ENCODE measurements at regions not wholly inside any gene's neighbourhood (a gene's known extent, or its start where the extent isn't known, plus 50 kb on each side); places are given as distances from the start of the nearest gene placed in this dataset.
"Not testable (repeated sequence)": the region's sequence is repeated elsewhere in the genome, so short reads cannot be mapped to it uniquely, and the experiment has no call there.

- Histone ChIP-seq H3K4me3 (no peak overlapping the region), H3K4me1 (no peaks in the 10 kb centered on the region), H3K9ac (ENCODE audit: low read depth in 2 of 2, low read length in 2 of 2) (no peak overlapping the region), H3K27ac (no peak overlapping the region), H3K9me3 (no peaks in the 10 kb centered on the region), H3K27me3 (no peaks in the 10 kb centered on the region), H3K36me3 (no peaks in the 10 kb centered on the region)
- intact Hi-C loops (cut with DNase I): no loop called here
- TF ChIP-seq CTCF (IDR thresholded peaks at IDR 0.05): no peak
- DNase-seq: no peak
These were observed 373.3 kb upstream of the EDIL3 start for GRCh38 chr5:84758008-84758407.

GRCh38 chr5:84752780-84753179 lies 368.1 kb upstream of the EDIL3 start:
- Histone ChIP-seq H3K9me3 (no peaks in the 10 kb centered on the region), H3K4me3 (no peak overlapping the region), H3K36me3 (no peaks in the 10 kb centered on the region), H3K27me3 (no peaks in the 10 kb centered on the region), H3K9ac (ENCODE audit: low read depth in 2 of 2, low read length in 2 of 2) (no peak overlapping the region), H3K4me1 (no peaks in the 10 kb centered on the region), H3K27ac (no peak overlapping the region)
- intact Hi-C loops (cut with DNase I): no loop called here
- DNase-seq: no peak
- no peak for TF ChIP-seq CTCF (IDR thresholded peaks at IDR 0.05)

GRCh38 chr5:84748313-84748712 lies 363.6 kb upstream of the EDIL3 start:
- H3K4me1 ChIP-seq: no peaks in the 10 kb centered on the region
- H3K27ac ChIP-seq: no peak overlapping the region
- no peak for DNase-seq
- intact Hi-C loops (cut with DNase I): no loop called here
- no peaks in the 10 kb centered on the region for H3K27me3 ChIP-seq
- H3K36me3 ChIP-seq: no peaks in the 10 kb centered on the region
- no peaks in the 10 kb centered on the region for H3K9me3 ChIP-seq
- H3K4me3 ChIP-seq: no peak overlapping the region
- H3K9ac ChIP-seq (ENCODE audit: low read depth in 2 of 2, low read length in 2 of 2): no peak overlapping the region
- no peak for TF ChIP-seq CTCF (IDR thresholded peaks at IDR 0.05)

- H3K27me3 ChIP-seq; intact Hi-C loops (cut with DNase I); H3K9me3 ChIP-seq; H3K9ac ChIP-seq (ENCODE audit: low read depth in 2 of 2, low read length in 2 of 2); DNase-seq; H3K27ac ChIP-seq; H3K4me1 ChIP-seq; H3K36me3 ChIP-seq; H3K4me3 ChIP-seq: not testable (repeated sequence)
These were observed 361.6 kb upstream of the EDIL3 start for GRCh38 chr5:84746280-84746679.

GRCh38 chr5:84741056-84741455 lies 356.4 kb upstream of the EDIL3 start:
- intact Hi-C loops (cut with DNase I): no loop called here
- H3K4me3 ChIP-seq: no peak overlapping the region
- no peaks in the 10 kb centered on the region for H3K36me3 ChIP-seq
- no peaks in the 10 kb centered on the region for H3K4me1 ChIP-seq
- no peak overlapping the region for H3K27ac ChIP-seq
- TF ChIP-seq CTCF (IDR thresholded peaks at IDR 0.05): no peak
- H3K9me3 ChIP-seq: no peaks in the 10 kb centered on the region
- H3K9ac ChIP-seq (ENCODE audit: low read depth in 2 of 2, low read length in 2 of 2): no peak overlapping the region
- no peaks in the 10 kb centered on the region for H3K27me3 ChIP-seq
- DNase-seq: no peak

GRCh38 chr5:84729326-84729725 lies 344.6 kb upstream of the EDIL3 start:
- H3K27me3 ChIP-seq: no peaks in the 10 kb centered on the region
- no peaks in the 10 kb centered on the region for H3K36me3 ChIP-seq
- no peak for TF ChIP-seq CTCF (IDR thresholded peaks at IDR 0.05)
- DNase-seq: no peak
- H3K4me3 ChIP-seq: no peak overlapping the region
- no peaks in the 10 kb centered on the region for H3K9me3 ChIP-seq
- no peak overlapping the region for H3K27ac ChIP-seq
- intact Hi-C loops (cut with DNase I): no loop called here
- no peak overlapping the region for H3K9ac ChIP-seq (ENCODE audit: low read depth in 2 of 2, low read length in 2 of 2)
- no peaks in the 10 kb centered on the region for H3K4me1 ChIP-seq
